ENCODE measurements at regions not wholly inside any gene's neighbourhood (a gene's known extent, or its start where the extent isn't known, plus 50 kb on each side); places are given as distances from the start of the nearest gene placed in this dataset.

DNA sequence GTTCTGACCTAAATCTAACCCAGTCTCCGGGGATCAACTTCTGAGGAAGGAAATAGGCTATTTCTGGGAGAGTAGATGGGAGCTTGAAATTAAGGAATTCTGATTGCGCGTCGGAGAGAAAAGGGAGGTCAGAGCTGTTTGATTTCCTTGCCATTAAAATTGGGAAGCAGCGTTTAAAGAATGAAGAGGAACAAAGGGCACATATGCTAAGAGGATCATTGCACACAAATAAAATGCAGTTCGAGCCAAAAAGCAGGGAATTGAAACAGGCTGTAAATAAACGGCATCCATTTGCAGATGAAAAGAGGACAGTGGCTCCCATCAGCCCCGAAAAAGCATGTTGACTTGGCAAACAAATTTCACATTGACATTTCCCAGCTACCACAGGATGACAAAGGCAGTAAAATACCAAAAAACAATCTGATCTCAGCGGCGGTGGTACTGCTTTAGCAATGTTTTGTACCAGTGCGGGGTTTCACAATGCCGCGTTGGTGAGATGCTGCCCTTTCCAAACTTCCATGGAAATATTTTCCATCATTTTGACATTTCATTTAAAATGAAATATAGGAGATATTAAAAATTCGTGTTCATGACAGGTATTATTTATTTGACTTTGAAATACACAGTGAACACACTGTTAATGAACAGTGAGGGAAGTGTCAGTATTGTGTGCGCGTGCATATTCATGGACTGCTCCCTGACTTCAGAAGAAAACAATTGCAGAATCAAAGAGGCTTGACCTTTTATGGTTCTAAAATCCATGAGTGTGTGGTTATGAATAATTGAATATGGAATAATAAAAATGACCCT lies 108.8 kb downstream of the SQOR start:
- no peaks in the 10 kb centered on the region for H3K4me1 ChIP-seq (ENCODE audit: insufficient read depth)
- 40 to 44% (median 42%) methylated on average over 16 of the region's 16 CpGs for WGBS, 3 donors
- no peak for DNase-seq
- no peak overlapping the region for H3K4me3 ChIP-seq
- intact Hi-C loops (cut with DNase I) = no loop called here
- no peaks in the 10 kb centered on the region for H3K27me3 ChIP-seq
- no peak overlapping the region for H3K27ac ChIP-seq
- TF ChIP-seq EP300 (IDR thresholded peaks at IDR 0.05) (no peak), POLR2A (IDR thresholded peaks at IDR 0.05) (no peak), CTCF (IDR thresholded peaks at IDR 0.05) (no peak)
- no peaks in the 10 kb centered on the region for H3K36me3 ChIP-seq
- H3K9me3 ChIP-seq = no peaks in the 10 kb centered on the region

GRCh38 chr15:45744236-45744589 lies 109.4 kb downstream of the SQOR start:
- no peak for DNase-seq
- Histone ChIP-seq H3K27ac (no peak overlapping the region), H3K36me3 (no peaks in the 10 kb centered on the region), H3K4me1 (ENCODE audit: insufficient read depth) (no peaks in the 10 kb centered on the region), H3K4me3 (no peak overlapping the region), H3K9me3 (no peaks in the 10 kb centered on the region), H3K27me3 (no peaks in the 10 kb centered on the region)
- intact Hi-C loops (cut with DNase I) = no loop called here
- 72 to 80% (median 80%) methylated on average over 4 of the region's 4 CpGs for WGBS, 3 donors
- no peak for TF ChIP-seq CTCF (IDR thresholded peaks at IDR 0.05)
- TF ChIP-seq POLR2A (IDR thresholded peaks at IDR 0.05) = no peak
- TF ChIP-seq EP300 (IDR thresholded peaks at IDR 0.05) = no peak

GRCh38 chr15:45747426-45747825 lies 112.6 kb downstream of the SQOR start:
- H3K4me1 ChIP-seq (ENCODE audit: insufficient read depth) = no peaks in the 10 kb centered on the region
- DNase-seq = no peak
- H3K9me3 ChIP-seq = no peaks in the 10 kb centered on the region
- no peak for TF ChIP-seq POLR2A (IDR thresholded peaks at IDR 0.05)
- TF ChIP-seq EP300 (IDR thresholded peaks at IDR 0.05) = no peak
- TF ChIP-seq CTCF (IDR thresholded peaks at IDR 0.05) = no peak
- 64 to 89% (median 70%) methylated on average over 3 of the region's 3 CpGs for WGBS, 3 donors
- H3K27me3 ChIP-seq = no peaks in the 10 kb centered on the region
- no peak overlapping the region for H3K27ac ChIP-seq
- intact Hi-C loops (cut with DNase I) = no loop called here
- H3K4me3 ChIP-seq = no peak overlapping the region
- H3K36me3 ChIP-seq = no peaks in the 10 kb centered on the region

- Histone ChIP-seq H3K27ac (no peak overlapping the region), H3K36me3 (no peaks in the 10 kb centered on the region), H3K9me3 (no peaks in the 10 kb centered on the region), H3K4me3 (no peak overlapping the region), H3K4me1 (ENCODE audit: insufficient read depth) (no peaks in the 10 kb centered on the region), H3K27me3 (no peaks in the 10 kb centered on the region)
- intact Hi-C loops (cut with DNase I) = no loop called here
- DNase-seq = no peak
- WGBS, 3 donors = 40 to 54% (median 47%) methylated on average over 3 of the region's 3 CpGs
- TF ChIP-seq CTCF (IDR thresholded peaks at IDR 0.05) (no peak), POLR2A (IDR thresholded peaks at IDR 0.05) (no peak), EP300 (IDR thresholded peaks at IDR 0.05) (no peak)
Observed at GRCh38 chr15:45751629-45752028, 116.8 kb downstream of the SQOR start.
